OCI-M2 (cell line): ENCODE measurements at regions not wholly inside any gene's neighbourhood (a gene's known extent, or its start where the extent isn't known, plus 50 kb on each side); places are given as distances from the start of the nearest gene placed in this dataset.

Experiments used
- DNase-seq: peaks from one replicate; lab custom pipeline; 2025; ENCODE audit not compliant: unreplicated experiment; lab: John Stamatoyannopoulos, UW

GRCh38 chr2:172350839-172351479, 76.4 kb upstream of the ITGA6 start:
- DNase-seq, result no peak

DNA sequence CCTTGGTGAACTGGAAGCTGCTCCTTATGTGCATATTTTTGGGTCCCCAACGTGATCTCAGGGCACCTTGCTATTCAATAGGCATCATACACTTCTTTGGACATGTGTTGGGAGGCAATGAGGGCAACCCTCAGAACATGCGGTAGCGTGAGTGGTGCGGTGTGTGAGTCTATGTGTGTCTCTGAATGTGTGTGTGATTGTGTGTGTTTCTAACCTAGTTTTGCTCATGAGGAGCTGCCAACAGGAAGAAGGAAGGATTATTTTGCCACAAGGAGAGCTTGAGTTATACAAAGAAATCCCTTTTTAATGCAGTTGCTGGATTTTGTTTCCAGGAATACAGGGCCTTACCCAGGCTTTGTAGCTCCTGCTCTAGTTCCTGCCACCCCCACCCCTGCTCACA, 75.8 kb upstream of the ITGA6 start:
- DNase-seq, result no peak

DNA sequence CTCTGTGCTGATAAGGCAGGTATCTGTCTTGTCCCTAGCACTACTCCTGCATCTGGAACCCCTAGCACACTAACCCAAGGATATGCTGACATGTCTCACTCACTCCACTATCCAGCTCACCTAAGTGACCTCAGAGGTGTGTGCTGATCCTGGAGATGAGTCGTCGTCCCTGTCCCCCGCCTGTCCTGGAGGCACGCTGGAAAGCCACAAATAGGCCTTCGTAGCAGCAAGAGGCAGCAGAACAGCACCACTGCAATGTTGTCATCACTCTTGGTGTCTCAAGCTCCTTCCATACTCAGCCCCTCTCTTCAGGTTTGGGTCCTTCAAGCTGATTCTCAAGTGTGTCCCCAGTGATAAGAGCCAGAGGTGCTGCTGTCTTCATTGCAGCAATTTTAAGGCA, 73.0 kb upstream of the ITGA6 start:
- no peak for DNase-seq

- DNase-seq, result no peak
Observed at GRCh38 chr2:172357442-172357841, 69.9 kb upstream of the ITGA6 start.

- DNase-seq, result no peak
Observed at GRCh38 chr2:172358691-172359556, 68.5 kb upstream of the ITGA6 start.

DNA sequence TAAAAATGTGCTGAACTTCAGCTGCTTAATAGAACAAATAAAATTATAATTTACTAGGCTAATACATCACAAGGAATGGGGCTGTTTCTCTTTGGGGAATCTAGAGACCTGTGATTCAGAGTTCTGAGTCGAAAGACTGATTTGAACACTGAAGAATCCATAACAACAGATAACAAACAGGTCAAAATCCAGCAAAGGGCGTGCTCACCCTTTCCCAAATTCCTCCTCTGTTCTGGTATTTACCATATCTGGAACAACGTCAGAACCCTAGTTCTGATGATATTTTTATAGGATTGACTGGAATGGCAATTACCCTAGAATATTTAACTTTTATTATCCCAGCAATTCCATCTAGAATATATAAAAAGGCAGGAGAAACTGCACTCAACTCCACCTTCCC, 66.0 kb upstream of the ITGA6 start:
- no peak for DNase-seq

DNA sequence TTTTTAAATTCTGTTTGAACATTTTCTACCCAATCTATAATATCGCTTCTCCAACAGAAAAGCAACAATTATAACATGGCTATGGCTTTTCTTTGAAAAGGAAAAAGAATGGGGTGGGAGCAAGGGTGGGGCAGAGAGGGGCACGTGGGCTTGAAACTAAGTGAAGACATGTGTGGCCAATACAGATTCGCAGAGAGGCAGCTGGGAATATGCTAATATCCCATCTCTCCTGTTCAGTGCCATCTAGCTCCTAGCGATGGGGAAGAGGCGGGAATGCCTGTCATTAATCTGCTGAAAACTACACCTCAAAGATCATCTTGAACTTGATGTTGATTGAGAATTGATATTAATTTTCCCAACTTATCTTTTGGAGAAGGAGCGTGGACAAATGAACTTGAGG, 65.5 kb upstream of the ITGA6 start:
- DNase-seq, result no peak

DNA sequence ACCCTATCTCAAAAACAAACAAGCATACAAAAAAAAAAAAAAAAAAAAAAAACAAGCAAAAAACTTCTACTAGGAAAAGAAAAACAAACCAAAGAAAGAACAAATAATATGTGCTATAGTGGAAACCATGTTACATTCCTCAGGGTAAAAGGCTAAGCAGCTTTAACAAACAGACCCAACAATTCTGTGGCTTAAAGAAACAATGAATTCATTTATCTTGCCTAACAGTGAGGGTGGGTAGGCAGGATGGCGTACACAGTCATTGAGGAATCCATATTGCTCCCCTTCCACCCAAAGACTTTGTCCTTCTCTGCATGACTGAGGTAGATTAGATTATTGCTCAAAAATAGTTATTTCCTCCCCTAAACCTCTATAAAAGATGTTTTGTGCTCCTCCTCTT, 63.1 kb upstream of the ITGA6 start:
- no peak for DNase-seq

GRCh38 chr2:172366596-172367150, 60.7 kb upstream of the ITGA6 start:
- no peak for DNase-seq

DNA sequence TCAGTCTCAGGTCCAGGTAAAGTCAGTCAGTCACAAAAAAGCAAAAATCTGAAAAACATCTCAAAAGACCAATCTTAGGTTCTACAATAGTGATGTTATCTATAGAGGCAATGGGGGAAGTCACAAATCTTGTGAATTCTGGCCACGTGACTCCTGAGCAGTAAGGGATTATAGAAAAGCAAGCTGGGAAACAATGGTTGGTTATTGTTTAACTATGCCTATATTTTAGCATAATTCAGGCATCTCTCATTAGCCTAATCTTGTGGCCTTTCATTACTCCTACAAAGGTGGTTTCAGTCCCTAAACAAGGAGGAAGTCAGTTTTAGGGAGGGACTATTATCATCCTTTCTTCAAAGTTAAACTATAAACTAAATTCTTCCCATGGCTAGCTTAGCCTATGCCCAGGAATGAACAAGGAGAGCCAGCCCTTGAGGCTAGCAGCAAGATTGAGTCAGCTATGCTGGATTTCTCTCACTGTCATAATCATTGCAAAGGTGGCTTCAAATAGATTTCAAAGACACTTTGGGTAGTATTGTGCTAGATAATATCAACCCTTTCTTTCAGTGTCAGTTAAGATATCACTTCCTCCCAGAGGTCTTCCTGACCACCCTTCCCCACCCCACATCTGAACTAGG, 56.4 kb upstream of the ITGA6 start:
- no peak for DNase-seq

GRCh38 chr2:172372436-172372835, 55.0 kb upstream of the ITGA6 start:
- DNase-seq, result no peak

GRCh38 chr2:172373076-172373475, 54.3 kb upstream of the ITGA6 start:
- DNase-seq, result no peak

GRCh38 chr2:172373766-172374165, 53.6 kb upstream of the ITGA6 start:
- DNase-seq, result no peak

DNA sequence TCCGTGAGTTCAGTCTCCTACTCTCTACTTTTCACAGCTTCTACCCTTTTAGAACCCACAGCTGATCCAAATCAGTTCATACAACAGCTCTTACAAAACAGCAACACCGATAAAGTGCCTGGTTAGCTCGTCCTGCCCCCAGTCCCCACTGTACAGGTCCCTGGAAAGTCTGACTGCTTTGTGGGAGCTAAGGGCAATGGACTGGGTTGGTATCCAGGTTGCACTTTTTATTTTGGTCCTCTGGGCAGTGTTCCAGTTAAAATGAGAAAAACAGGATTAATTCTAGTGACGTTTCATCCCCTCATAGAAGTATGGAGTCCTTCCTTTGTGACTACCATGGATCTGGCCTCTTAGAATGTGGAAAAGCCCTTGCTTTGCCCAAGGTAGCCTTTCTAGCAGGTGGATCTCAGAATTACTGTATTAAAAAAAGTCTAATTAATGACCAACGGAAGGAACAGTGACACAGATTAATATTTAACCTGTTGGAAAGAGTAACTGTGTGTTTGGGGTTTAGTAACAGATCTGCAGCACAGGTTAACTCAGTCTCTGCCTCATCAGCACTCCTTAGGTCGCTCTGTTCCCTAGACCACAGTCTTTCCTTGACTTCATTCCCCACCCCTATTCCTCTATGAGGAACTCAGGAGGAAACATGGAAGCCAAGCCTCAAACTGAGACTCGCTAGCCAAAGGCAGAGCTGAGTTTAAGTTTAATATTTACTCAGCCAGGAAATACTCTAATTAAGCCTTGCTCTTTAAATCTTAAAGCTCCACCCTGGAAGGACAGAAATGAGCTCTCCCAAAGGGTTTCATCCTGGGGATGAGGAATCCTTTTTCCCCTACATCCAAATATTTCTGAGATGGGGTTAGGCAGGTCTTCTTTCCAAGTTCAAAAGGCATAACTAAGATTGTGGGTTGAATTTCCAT, 52.8 kb upstream of the ITGA6 start:
- no peak for DNase-seq

DNA sequence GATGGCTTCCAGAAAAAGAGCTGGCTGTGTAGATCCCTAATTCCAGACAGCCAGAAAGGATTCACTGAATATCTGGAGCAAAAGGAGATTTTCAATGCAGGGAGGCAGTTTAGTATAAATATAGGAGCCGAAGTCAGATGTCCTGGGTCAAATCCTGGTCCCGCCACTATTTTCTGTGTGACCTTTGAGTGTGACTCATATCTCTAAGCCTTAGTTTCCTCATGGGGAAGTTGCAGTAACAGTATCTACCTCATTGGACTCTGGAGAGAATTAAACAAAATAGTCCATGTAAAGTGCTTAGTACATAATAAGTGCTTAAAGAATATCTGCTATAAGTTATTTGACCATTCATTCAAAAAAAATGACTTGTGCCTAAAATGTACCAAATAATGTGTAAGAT, 52.1 kb upstream of the ITGA6 start:
- DNase-seq, result no peak

GRCh38 chr2:172376016-172376415, 51.4 kb upstream of the ITGA6 start:
- no peak for DNase-seq

- no peak for DNase-seq
Observed at GRCh38 chr2:172376505-172377125, 50.8 kb upstream of the ITGA6 start.

GRCh38 chr2:172377408-172377807, 50.0 kb upstream of the ITGA6 start:
- no peak for DNase-seq
